ENCODE measurements at regions not wholly inside any gene's neighbourhood (a gene's known extent, or its start where the extent isn't known, plus 50 kb on each side); places are given as distances from the start of the nearest gene placed in this dataset.

- TF ChIP-seq ZNF532 (CRISPR knock-in tag; IDR thresholded peaks at IDR 0.05; ENCODE audit: borderline replicate concordance) = no peak
- no peak for TF ChIP-seq CTCF (IDR thresholded peaks at IDR 0.05)
- no peak for TF ChIP-seq GRHL2 (CRISPR knock-in tag; IDR thresholded peaks at IDR 0.05; ENCODE audit: insufficient replicate concordance, severe bottlenecking)
- no peak for TF ChIP-seq JAZF1 (CRISPR knock-in tag; IDR thresholded peaks at IDR 0.05)
- TF ChIP-seq NR1H2 (CRISPR knock-in tag; IDR thresholded peaks at IDR 0.05) = no peak
- no peak for TF ChIP-seq CREB1 (CRISPR knock-in tag; IDR thresholded peaks at IDR 0.05)
- TF ChIP-seq KAT7 (CRISPR knock-in tag; IDR thresholded peaks at IDR 0.05; ENCODE audit: borderline replicate concordance) = no peak
- TF ChIP-seq MXD4 (CRISPR knock-in tag; IDR thresholded peaks at IDR 0.05; ENCODE audit: borderline replicate concordance) = no peak
- TF ChIP-seq NR3C1 (CRISPR knock-in tag; conservative IDR thresholded peaks at IDR 0.05; ENCODE audit: low read depth) = no peak
- no peak for TF ChIP-seq USF2 (CRISPR knock-in tag; IDR thresholded peaks at IDR 0.05)
These were observed 109.5 kb upstream of the TMEM72 start (continued) for GRCh38 chr10:44801383-44802327.

- Mint-ChIP-seq H3K9me3 (peaks cover 15% of the 10 kb centered on the region), H3K4me3 (no peak overlapping the region), H3K4me1 (peaks cover 17% of the 10 kb centered on the region), H3K36me3 (peaks cover 4% of the 10 kb centered on the region), H3K27ac (no peak overlapping the region), H3K27me3 (ENCODE audit: low read depth) (peaks cover under 1% of the 10 kb centered on the region; the same call in 1 of the 2 replicates)
- ChIA-PET CTCF (interaction anchor here (0.9 kb wide), 1 partner anchor 286 kb away, joined by 3 read pairs; no protein-coding TSS in a partner anchor), POLR2A (no interaction called here)
- TF ChIP-seq ZBTB43 (CRISPR knock-in tag; IDR thresholded peaks at IDR 0.05) = no peak
- ATAC-seq (no peak), DNase-seq (ENCODE audit: low spot score) (no peak)
These were observed 107.3 kb upstream of the TMEM72 start for GRCh38 chr10:44803862-44804261.

- ATAC-seq (no peak), DNase-seq (ENCODE audit: low spot score) (no peak)
- ChIA-PET CTCF (interaction anchor here (0.9 kb wide), 1 partner anchor 287 kb away, joined by 3 read pairs; no protein-coding TSS in a partner anchor), POLR2A (no interaction called here)
- no peak for TF ChIP-seq NFYB (CRISPR knock-in tag; conservative IDR thresholded peaks at IDR 0.05; ENCODE audit: low read depth)
- no peak for TF ChIP-seq ZNF317 (CRISPR knock-in tag; IDR thresholded peaks at IDR 0.05; ENCODE audit: borderline replicate concordance, low read depth)
- no peak for TF ChIP-seq E2F4 (CRISPR knock-in tag; IDR thresholded peaks at IDR 0.05; ENCODE audit: borderline replicate concordance, low read depth)
- no peak for TF ChIP-seq RELA (CRISPR knock-in tag; IDR thresholded peaks at IDR 0.05; ENCODE audit: borderline replicate concordance)
- no peak for TF ChIP-seq JUN (CRISPR knock-in tag; IDR thresholded peaks at IDR 0.05)
- no peak for TF ChIP-seq ATF3 (CRISPR knock-in tag; conservative IDR thresholded peaks at IDR 0.05)
- TF ChIP-seq ESRRA (CRISPR knock-in tag; IDR thresholded peaks at IDR 0.05; ENCODE audit: borderline replicate concordance) = no peak
- peaks cover 20% of the 10 kb centered on the region for H3K9me3 Mint-ChIP-seq
- H3K27ac Mint-ChIP-seq = no peak overlapping the region
- H3K4me1 Mint-ChIP-seq = peaks cover 23% of the 10 kb centered on the region
- peaks cover 3% of the 10 kb centered on the region; the same call in 1 of the 2 replicates for H3K27me3 Mint-ChIP-seq (ENCODE audit: low read depth)
- peaks cover 10% of the 10 kb centered on the region for H3K36me3 Mint-ChIP-seq
- no peak overlapping the region for H3K4me3 Mint-ChIP-seq
These were observed 106.5 kb upstream of the TMEM72 start for GRCh38 chr10:44804661-44805060.
